A673 (cell line): ENCODE measurements at regions not wholly inside any gene's neighbourhood (a gene's known extent, or its start where the extent isn't known, plus 50 kb on each side); places are given as distances from the start of the nearest gene placed in this dataset.

ENCODE experiments used
- BruUV-seq: library from RNA; stranded (reverse); fragments of 400-500 nt; replicated peaks from 2 replicates; lab custom pipeline; 2021; lab: Mats Ljungman, UMichigan
- CTCF ChIA-PET: fragments of 300-600 bp; sonication (Branson Sonifier 250); formaldehyde crosslinking; loops from one replicate; lab custom pipeline; 2022; ENCODE audit warnings: antibody characterized with exemption; lab: Charles Lee
- POLR2A ChIA-PET: fragments of 300-600 bp; sonication (Branson Sonifier 250); formaldehyde crosslinking; loops from one replicate; lab custom pipeline; 2022; ENCODE audit warnings: antibody characterized with exemption; ENCODE audit not compliant: low non-redundant PET; lab: Charles Lee
- DNase-seq: peaks from one replicate; pipeline ENCODE4 v3.0.0-alpha.2; 2015; ENCODE audit warnings: low spot score
- H3K27ac ChIP-seq: fragments of 200-600 bp; sonication (generic); 2 replicates; pipeline ENCODE4 v1.5.1; 2016; ENCODE audit warnings: mixed run types, low read depth, mild to moderate bottlenecking, mixed read lengths, antibody characterized with exemption, low read length; ENCODE audit not compliant: poor library complexity, severe bottlenecking
- H3K27me3 ChIP-seq: fragments of 200-600 bp; sonication (generic); replicated peaks from 2 replicates; pipeline ENCODE4 v1.6.1; 2017; ENCODE audit warnings: mixed run types, low read depth, mild to moderate bottlenecking, mixed read lengths, antibody characterized with exemption, low read length; ENCODE audit not compliant: insufficient read depth, poor library complexity
- H3K36me3 ChIP-seq: fragments of 200-600 bp; sonication (generic); 2 replicates; pipeline ENCODE4 v1.6.1; 2016; ENCODE audit warnings: mixed run types, mild to moderate bottlenecking, mixed read lengths, antibody characterized with exemption, low read length; ENCODE audit not compliant: insufficient read depth, poor library complexity, severe bottlenecking
- H3K4me1 ChIP-seq: fragments of 200-600 bp; sonication (generic); 2 replicates; pipeline ENCODE4 v1.6.1; 2017; ENCODE audit warnings: mixed run types, mild to moderate bottlenecking, mixed read lengths, antibody characterized with exemption, low read length; ENCODE audit not compliant: insufficient read depth, poor library complexity, severe bottlenecking
- H3K4me3 ChIP-seq: fragments of 200-600 bp; sonication (generic); 2 replicates; pipeline ENCODE4 v1.5.1; 2016; ENCODE audit warnings: low read depth, mixed run types, mild to moderate bottlenecking, mixed read lengths, low read length; ENCODE audit not compliant: poor library complexity, severe bottlenecking
- H3K9me3 ChIP-seq: fragments of 200-600 bp; sonication (generic); 2 replicates; pipeline ENCODE4 v1.6.1; 2016; ENCODE audit warnings: mixed run types, low read depth, mild to moderate bottlenecking, mixed read lengths, antibody characterized with exemption, low read length; ENCODE audit not compliant: poor library complexity, severe bottlenecking
- EZH2 ChIP-seq: fragments of 200-600 bp; sonication (generic); IDR thresholded peaks from 2 replicates; pipeline ENCODE4 v1.6.1; 2017; ENCODE audit warnings: borderline replicate concordance, low read depth, mild to moderate bottlenecking, mixed read lengths, antibody characterized with exemption, low read length; ENCODE audit not compliant: poor library complexity, severe bottlenecking
- intact Hi-C: fragments of 100-400 bp; cut with micrococcal nuclease; formaldehyde crosslinking; loops from one replicate; pipeline ENCODE4 v1.10.0; 2022; ENCODE audit not compliant: unreplicated experiment
- TF ChIP-seq, protein P1 (sequence below): fragments of 300-800, 200-600 bp; sonication (generic); conservative IDR thresholded peaks from 2 replicates; pipeline ENCODE4 v1.5.1; 2017; ENCODE audit warnings: low read depth, mild to moderate bottlenecking, antibody characterized with exemption, low read length, moderate library complexity, mixed read lengths

DNA sequence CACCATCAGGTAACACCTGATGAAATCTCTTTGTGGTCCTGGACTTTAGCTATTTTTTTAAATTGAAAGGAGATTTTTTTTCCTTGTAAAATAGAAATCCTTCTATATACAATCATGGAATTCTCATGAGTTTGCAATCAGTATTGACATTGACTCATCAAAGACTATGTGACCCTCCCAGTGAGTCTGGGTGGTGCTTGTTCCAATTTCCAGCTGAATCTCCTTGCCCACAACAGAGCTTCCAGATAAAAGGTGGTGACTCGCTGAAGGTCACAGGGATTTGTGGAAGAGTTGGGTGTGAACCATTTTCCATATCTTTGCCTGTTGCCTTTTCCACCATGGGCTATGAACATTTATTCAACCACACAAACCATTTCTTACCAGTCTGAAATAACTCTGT, 486.6 kb downstream of the AJAP1 start:
- intact Hi-C loops = no loop called here
- no peaks in the 10 kb centered on the region for H3K27me3 ChIP-seq
- TF ChIP-seq, protein P1, sequence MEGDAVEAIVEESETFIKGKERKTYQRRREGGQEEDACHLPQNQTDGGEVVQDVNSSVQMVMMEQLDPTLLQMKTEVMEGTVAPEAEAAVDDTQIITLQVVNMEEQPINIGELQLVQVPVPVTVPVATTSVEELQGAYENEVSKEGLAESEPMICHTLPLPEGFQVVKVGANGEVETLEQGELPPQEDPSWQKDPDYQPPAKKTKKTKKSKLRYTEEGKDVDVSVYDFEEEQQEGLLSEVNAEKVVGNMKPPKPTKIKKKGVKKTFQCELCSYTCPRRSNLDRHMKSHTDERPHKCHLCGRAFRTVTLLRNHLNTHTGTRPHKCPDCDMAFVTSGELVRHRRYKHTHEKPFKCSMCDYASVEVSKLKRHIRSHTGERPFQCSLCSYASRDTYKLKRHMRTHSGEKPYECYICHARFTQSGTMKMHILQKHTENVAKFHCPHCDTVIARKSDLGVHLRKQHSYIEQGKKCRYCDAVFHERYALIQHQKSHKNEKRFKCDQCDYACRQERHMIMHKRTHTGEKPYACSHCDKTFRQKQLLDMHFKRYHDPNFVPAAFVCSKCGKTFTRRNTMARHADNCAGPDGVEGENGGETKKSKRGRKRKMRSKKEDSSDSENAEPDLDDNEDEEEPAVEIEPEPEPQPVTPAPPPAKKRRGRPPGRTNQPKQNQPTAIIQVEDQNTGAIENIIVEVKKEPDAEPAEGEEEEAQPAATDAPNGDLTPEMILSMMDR = no peak
- TF ChIP-seq EZH2 = no peak
- peaks cover 6% of the 10 kb centered on the region for H3K9me3 ChIP-seq
- DNase-seq = no peak
- BruUV-seq = no TSS peak
- no peak overlapping the region for H3K4me3 ChIP-seq
- no peak overlapping the region for H3K27ac ChIP-seq
- no peaks in the 10 kb centered on the region for H3K4me1 ChIP-seq
- no peaks in the 10 kb centered on the region for H3K36me3 ChIP-seq
- ChIA-PET POLR2A (no interaction called here), CTCF (no interaction called here)

DNA sequence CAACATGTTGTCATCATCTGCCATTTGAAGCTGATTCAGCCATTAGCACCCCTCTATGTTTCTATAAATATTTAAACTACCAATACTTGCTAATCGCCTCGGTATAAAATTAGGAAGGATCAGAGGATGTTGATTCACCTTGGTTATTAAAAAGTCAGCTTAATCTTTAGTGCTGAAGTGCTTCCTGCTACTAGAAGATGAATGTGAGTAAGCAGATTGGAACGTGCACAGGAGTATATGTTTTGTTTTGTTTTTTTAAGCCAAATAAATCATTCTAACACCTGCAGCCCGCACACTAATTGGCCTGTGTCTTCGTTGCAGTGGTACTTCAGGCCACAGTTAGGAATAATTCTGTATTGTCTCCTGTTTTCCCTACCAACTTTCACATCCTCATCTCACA, 485.7 kb downstream of the AJAP1 start:
- ChIA-PET POLR2A (no interaction called here), CTCF (no interaction called here)
- Histone ChIP-seq H3K27me3 (no peaks in the 10 kb centered on the region), H3K36me3 (no peaks in the 10 kb centered on the region), H3K9me3 (peaks cover 6% of the 10 kb centered on the region), H3K4me1 (no peaks in the 10 kb centered on the region), H3K27ac (no peak overlapping the region), H3K4me3 (no peak overlapping the region)
- no TSS peak for BruUV-seq
- intact Hi-C loops = no loop called here
- DNase-seq = no peak
- TF ChIP-seq, protein P1 = no peak
- TF ChIP-seq EZH2 = no peak

DNA sequence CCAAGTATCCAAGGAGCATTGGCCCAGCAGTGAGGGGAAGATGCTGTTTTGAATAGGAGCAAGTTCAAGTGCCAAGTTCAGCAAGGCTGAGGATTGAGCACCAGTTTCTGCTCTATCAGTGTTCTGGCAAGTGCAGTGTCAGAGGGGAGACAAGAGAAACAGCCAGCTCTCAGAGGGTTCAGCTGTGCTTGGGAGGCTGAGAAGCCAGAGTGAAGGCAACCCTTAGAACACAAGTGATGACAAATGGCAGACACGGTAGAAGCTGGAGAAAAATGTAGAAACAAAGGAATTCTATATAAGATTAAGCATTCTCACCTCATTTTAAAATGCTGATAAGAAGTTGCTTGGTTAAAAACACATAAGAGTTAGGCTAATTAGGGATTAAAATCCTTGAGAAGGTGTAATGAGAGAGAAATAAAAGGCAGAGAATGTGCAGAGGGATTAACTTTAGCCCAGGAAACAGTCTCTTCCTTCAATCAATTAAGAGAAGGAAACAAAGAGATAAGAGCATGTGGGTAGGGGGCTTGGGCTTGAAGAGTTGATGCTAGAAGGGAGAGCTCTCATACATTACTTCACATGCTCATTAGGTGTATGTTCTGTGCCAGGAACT, 475.4 kb downstream of the AJAP1 start:
- intact Hi-C loops = no loop called here
- TF ChIP-seq, protein P1 = no peak
- TF ChIP-seq EZH2 = no peak
- no peak overlapping the region for H3K4me3 ChIP-seq
- H3K36me3 ChIP-seq = no peaks in the 10 kb centered on the region
- POLR2A ChIA-PET = no interaction called here
- peaks cover 7% of the 10 kb centered on the region for H3K9me3 ChIP-seq
- no peaks in the 10 kb centered on the region for H3K27me3 ChIP-seq
- H3K4me1 ChIP-seq = no peaks in the 10 kb centered on the region
- no peak for DNase-seq
- no peak overlapping the region for H3K27ac ChIP-seq
- BruUV-seq = no TSS peak
- CTCF ChIA-PET = no interaction called here
